Parathyroid adenoma (tissue), 2 donors: ENCODE measurements at regions not wholly inside any gene's neighbourhood (a gene's known extent, or its start where the extent isn't known, plus 50 kb on each side); places are given as distances from the start of the nearest gene placed in this dataset.
"Not testable (repeated sequence)": the region's sequence is repeated elsewhere in the genome, so short reads cannot be mapped to it uniquely, and the experiment has no call there.

Experiments
- H2AFZ ChIP-seq: fragments of 300-600 bp; sonication (generic); one replicate; pipeline ENCODE4 v1.7.0; 2017; ENCODE audit warnings: antibody characterized with exemption, mild to moderate bottlenecking
- H3K27ac ChIP-seq: fragments of 300-600 bp; sonication (generic); one replicate; pipeline ENCODE4 v1.7.0; 2017
- H3K27me3 ChIP-seq: fragments of 300-600 bp; sonication (generic); one replicate; pipeline ENCODE4 v1.7.0; 2017; ENCODE audit warnings: low read length; ENCODE audit not compliant: control insufficient read depth, insufficient read depth
- H3K36me3 ChIP-seq: fragments of 300-600 bp; sonication (generic); one replicate; pipeline ENCODE4 v1.7.0; 2017; ENCODE audit warnings: low read length; ENCODE audit not compliant: control insufficient read depth, insufficient read depth
- H3K4me1 ChIP-seq: fragments of 300-600 bp; sonication (generic); one replicate; pipeline ENCODE4 v1.7.0; 2017; ENCODE audit warnings: control low read depth
- H3K4me2 ChIP-seq: fragments of 300-600 bp; sonication (generic); one replicate; pipeline ENCODE4 v1.7.0; 2017; ENCODE audit warnings: low read length
- H3K4me3 ChIP-seq: fragments of 300-600 bp; sonication (generic); one replicate; pipeline ENCODE4 v1.7.0; 2017; ENCODE audit warnings: low read depth, low read length
- H3K79me2 ChIP-seq: fragments of 300-600 bp; sonication (generic); one replicate; pipeline ENCODE4 v1.7.0; 2017; ENCODE audit warnings: control low read depth
- H3K9ac ChIP-seq: fragments of 300-600 bp; sonication (generic); one replicate; pipeline ENCODE4 v1.7.0; 2017; ENCODE audit warnings: mild to moderate bottlenecking
- H3K9me3 ChIP-seq: fragments of 300-600 bp; sonication (generic); one replicate; pipeline ENCODE4 v1.7.0; 2017; ENCODE audit warnings: low read length; ENCODE audit not compliant: control insufficient read depth
- CTCF ChIP-seq: fragments of 300-600 bp; sonication (generic); IDR thresholded peaks from one replicate; pipeline ENCODE4 v1.7.0; 2017; ENCODE audit warnings: antibody characterized with exemption, mild to moderate bottlenecking
- donor health status: primary hyperparathyroidism.

GRCh38 chr3:170660139-170660538, 74.3 kb upstream of the SLC7A14 start:
- Histone ChIP-seq H3K4me2 (no peak overlapping the region), H3K9me3 (no peaks in the 10 kb centered on the region), H3K27me3 (no peaks in the 10 kb centered on the region), H2AFZ (no peak overlapping the region), H3K4me1 (no peaks in the 10 kb centered on the region), H3K79me2 (no peaks in the 10 kb centered on the region), H3K4me3 (no peak overlapping the region), H3K9ac (no peak overlapping the region), H3K27ac (no peak overlapping the region), H3K36me3 (no peaks in the 10 kb centered on the region)
- no peak for TF ChIP-seq CTCF

DNA sequence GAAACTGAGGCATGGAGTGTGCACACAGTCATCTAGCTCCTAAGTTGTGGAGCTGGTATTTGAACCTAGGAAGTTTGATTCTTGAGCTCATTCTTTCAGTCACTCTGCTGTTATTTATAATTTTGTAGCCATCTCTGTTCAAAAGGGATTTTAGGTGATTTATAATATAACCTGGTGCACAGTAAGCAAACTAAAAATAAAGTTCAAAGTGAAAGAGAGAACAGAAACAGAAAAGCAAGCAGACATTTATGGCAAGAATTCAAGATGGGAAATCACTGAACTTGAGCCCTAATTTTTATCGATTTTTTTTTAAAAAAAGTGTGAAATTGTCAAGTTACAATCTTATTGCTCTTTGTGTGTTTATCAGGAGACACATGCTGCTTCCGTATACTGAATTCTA, 71.4 kb upstream of the SLC7A14 start:
- Histone ChIP-seq H3K79me2 (no peaks in the 10 kb centered on the region), H3K36me3 (no peaks in the 10 kb centered on the region), H3K4me1 (no peaks in the 10 kb centered on the region), H3K9ac (no peak overlapping the region), H3K9me3 (no peaks in the 10 kb centered on the region), H2AFZ (no peak overlapping the region), H3K27ac (no peak overlapping the region), H3K27me3 (no peaks in the 10 kb centered on the region), H3K4me3 (no peak overlapping the region), H3K4me2 (no peak overlapping the region)
- TF ChIP-seq CTCF: no peak

DNA sequence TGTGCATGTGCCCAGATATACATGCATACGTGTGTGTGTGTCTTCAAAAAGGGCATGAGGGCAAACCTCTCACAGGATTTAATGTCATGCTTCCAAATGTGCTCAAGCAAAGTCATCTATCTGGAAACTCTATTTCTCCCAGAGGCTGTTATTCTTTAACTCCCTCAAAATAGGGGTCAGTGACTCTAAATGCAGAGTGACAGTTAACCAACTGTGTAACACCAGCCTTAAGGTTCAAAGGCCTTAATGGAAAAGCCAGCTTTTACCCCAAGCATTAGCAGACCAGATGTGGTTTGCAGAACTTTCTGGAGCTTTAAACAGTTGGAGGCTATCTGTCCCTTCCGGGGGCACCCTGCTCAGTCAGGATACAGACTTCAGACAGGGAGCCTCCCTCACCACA, 70.4 kb upstream of the SLC7A14 start:
- Histone ChIP-seq H3K4me1 (no peaks in the 10 kb centered on the region), H2AFZ (no peak overlapping the region), H3K27ac (no peak overlapping the region), H3K4me2 (no peak overlapping the region), H3K4me3 (no peak overlapping the region), H3K9me3 (no peaks in the 10 kb centered on the region), H3K9ac (no peak overlapping the region), H3K36me3 (no peaks in the 10 kb centered on the region), H3K27me3 (no peaks in the 10 kb centered on the region), H3K79me2 (no peaks in the 10 kb centered on the region)
- TF ChIP-seq CTCF: no peak

- no peak overlapping the region for H2AFZ ChIP-seq
- no peaks in the 10 kb centered on the region for H3K9me3 ChIP-seq
- H3K27me3 ChIP-seq: no peaks in the 10 kb centered on the region
- no peaks in the 10 kb centered on the region for H3K79me2 ChIP-seq
- H3K4me2 ChIP-seq: no peak overlapping the region
- no peak for TF ChIP-seq CTCF
- H3K27ac ChIP-seq: no peak overlapping the region
- H3K9ac ChIP-seq: no peak overlapping the region
- H3K4me1 ChIP-seq: no peaks in the 10 kb centered on the region
- no peaks in the 10 kb centered on the region for H3K36me3 ChIP-seq
- H3K4me3 ChIP-seq: no peak overlapping the region
Measured at GRCh38 chr3:170653801-170654200, 67.9 kb upstream of the SLC7A14 start.

- Histone ChIP-seq H3K4me2 (no peak overlapping the region), H3K36me3 (no peaks in the 10 kb centered on the region), H3K4me3 (no peak overlapping the region), H3K79me2 (no peaks in the 10 kb centered on the region), H3K4me1 (no peaks in the 10 kb centered on the region), H3K9me3 (no peaks in the 10 kb centered on the region), H2AFZ (no peak overlapping the region), H3K9ac (no peak overlapping the region), H3K27me3 (no peaks in the 10 kb centered on the region), H3K27ac (no peak overlapping the region)
- TF ChIP-seq CTCF: no peak
Measured at GRCh38 chr3:170651260-170651845, 65.5 kb upstream of the SLC7A14 start.

DNA sequence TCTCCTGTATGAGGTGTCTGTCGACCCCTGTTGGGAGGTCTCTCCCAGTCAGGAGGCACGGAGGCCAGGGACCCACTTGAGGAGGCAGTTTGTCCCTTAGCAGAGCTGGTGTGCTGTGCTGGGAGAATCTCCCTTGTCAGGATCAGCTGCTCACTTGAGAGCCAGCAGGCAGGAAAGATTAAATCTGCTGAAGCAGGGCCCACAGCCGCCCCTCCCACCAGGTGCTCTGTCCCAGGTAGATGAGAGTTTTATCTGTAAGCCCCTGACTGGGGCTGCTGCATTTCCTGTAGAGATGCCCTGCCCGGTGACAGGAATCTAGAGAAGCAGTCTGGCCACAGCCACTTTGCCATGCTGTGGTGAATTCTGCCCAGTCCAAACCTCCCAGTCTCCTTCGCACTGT, 64.7 kb upstream of the SLC7A14 start:
- H3K79me2 ChIP-seq, H3K4me3 ChIP-seq, H3K9me3 ChIP-seq, H3K27ac ChIP-seq, H3K4me1 ChIP-seq, H3K27me3 ChIP-seq, H3K4me2 ChIP-seq, H3K36me3 ChIP-seq, H2AFZ ChIP-seq, H3K9ac ChIP-seq: not testable (repeated sequence)
